ENCODE measurements at regions not wholly inside any gene's neighbourhood (a gene's known extent, or its start where the extent isn't known, plus 50 kb on each side); places are given as distances from the start of the nearest gene placed in this dataset.
"Not testable (repeated sequence)": the region's sequence is repeated elsewhere in the genome, so short reads cannot be mapped to it uniquely, and the experiment has no call there.

DNA sequence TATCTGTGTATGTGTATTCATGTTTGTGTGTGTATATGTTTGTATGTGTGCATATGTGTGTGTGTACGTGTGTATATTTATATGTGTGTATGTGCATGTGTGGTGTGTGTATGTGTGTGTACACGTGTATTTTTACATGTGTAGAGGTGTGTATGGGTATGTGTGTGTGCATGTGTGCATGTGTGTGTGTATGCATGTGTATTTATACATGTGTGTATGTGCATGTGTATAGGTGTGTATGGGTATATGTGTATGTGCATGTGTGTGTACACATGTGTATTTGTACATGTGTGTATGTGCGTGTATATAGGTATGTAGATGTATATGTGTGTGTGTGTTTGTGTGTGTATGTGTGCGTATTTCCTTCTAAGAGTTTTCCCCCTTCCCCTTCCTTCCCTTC lies 207.7 kb upstream of the ATP6AP2 start:
- no peak for DNase-seq

DNA sequence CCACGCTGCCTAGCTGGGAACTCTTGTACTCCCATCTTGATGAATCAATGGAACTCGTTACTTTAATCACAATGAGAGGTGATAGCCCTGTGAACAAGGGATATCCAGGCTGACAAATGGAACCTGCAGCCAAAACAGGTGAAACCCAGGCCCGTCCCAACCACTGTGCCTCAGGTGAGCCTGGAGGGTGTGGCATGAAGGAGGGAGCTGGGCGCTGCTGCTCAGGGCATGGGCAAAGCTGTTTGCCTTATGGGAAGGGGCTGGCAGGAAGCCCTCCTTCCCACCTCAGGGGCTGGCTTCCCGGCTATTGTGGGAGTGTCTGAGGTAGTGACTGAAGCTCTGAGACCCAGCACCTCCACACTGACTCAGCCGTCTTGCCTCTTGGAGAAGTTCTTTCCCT lies 209.4 kb upstream of the ATP6AP2 start:
- DNase-seq: no peak

DNA sequence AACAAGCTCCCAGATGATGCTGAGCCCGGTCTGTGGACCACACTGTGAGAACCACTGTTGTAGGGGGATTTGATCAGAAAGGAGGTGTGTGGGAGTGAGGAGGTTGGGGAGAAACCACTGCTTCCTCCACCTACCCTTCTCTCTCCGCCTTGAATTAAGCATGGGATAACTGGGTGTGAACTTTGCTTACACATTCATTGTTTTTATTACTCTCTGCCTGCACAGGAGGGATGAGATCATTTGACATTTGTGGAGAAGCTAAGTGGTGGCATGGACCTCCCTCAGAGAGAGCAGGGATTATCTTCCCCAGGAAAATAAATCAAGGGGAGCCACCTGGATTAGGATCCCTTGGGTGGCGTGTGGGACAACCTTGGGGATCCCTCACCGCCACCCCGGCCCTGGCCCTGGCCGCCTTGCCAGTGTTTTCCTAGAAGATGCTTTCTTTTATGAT lies 212.1 kb upstream of the ATP6AP2 start:
- DNase-seq: no peak

DNA sequence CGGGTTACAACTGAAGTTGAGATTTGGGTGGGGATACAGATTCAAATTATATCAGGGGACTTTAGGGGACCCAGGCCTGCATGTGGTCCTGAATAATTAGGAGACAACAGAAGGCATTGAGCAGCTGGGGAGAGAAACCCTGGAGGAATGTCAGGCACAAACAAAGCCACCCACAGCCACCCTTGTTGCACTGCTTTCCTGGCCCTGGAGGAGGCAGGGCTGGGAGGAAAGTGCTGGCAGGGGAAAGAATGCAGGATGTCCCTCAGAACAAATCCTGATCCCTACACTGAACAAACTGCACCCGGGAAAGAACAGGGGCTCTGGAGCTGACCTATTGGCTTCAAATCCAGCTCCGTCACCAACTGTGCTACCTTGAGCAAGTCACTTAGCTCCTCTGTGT lies 214.1 kb upstream of the ATP6AP2 start:
- no peak for DNase-seq

DNA sequence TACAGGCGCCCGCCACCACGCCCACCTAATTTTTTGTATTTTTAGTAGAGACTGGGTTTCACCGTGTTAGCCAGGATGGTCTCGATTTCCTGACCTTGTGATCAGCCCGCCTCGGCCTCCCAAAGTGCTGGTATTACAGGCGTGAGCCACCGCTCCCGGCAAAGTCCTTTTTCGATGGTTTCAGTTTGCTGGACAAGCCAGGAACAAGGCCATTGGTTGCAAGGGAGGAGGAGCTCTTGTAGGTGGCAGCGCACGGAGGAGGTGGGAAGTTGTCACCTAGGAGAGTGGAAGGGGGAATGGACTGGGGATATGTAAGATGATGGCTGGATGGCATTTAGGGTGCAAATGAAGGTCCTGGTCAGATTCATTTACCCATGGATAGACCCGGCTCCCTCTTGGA lies 218.5 kb upstream of the ATP6AP2 start:
- DNase-seq: not testable (repeated sequence)

DNA sequence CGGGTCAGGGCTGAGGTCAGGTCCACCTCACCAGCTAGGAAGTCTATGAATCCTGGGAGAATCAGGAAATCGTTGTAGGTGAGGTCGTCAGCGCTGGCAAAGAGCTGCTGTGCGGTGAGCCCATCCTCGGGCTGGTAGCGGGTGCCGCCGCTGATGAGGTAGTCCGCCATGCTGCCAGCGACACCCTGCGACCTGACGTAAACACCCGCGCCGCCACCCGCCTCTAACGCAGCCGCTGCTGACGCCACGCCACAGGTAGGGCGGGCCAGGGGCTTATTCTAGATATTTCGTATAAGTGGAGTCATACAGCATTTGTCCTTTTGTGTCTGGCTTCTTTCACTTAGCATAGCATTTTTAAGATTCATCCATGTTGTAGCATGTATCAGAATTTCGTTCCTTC lies 220.2 kb upstream of the ATP6AP2 start:
- DNase-seq: no peak

DNA sequence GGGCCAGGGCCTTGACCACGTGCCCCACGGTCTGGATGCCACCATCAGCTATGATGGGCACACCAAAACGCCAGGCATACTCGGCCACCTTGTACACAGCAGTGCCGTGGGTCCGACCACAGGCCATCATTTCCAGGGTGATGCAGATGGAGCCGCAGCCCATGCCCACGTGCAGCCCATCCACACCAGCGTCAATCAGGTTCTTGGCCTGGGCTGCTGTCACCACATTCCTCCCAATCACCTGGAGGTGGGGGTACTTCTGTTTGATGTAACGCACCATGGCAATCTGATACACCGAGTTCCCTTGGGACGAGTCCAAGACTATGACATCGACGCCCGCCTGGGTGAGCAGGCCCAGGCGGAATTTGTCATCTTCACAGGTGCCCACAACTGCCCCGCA lies 221.2 kb upstream of the ATP6AP2 start:
- no peak for DNase-seq

DNA sequence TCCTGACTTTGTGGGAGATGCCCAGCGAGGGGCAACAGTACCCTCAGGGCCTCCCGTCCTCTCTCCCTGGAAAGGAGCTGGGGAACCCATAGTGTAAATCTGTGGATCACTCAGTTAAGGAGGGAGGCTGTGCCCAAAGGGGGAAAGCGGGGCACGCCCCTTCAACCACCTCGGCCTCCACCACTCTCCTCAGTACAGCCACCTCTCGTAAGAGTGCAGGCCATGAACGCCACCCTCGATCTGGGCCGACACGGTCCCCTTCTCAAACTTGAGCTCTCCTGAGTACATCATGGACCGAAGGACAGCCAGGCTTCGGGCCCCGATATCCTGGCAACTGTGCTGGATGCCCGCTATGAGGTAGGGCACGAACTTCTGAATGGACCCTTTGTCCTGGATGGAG lies 221.8 kb upstream of the ATP6AP2 start:
- DNase-seq: no peak

DNA sequence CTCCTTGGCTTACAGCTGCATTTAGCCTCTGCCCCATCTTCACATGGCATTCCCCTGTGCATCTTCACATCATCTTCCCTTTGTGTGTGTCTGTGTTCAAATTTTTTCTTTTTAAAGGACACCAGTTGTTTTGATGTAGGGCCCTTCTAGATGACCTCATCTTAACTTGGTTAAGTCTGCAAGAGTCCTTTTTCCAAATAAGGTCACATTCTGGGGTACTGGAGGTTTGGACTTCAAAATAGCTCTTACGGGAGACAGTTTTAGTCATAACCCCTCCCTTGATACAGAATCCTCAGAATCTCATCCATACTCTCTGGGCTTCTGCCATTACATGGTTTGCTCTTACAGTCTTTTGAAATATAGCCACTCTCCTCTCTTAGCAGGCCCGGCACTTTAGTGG lies 231.5 kb upstream of the ATP6AP2 start:
- DNase-seq: no peak

DNA sequence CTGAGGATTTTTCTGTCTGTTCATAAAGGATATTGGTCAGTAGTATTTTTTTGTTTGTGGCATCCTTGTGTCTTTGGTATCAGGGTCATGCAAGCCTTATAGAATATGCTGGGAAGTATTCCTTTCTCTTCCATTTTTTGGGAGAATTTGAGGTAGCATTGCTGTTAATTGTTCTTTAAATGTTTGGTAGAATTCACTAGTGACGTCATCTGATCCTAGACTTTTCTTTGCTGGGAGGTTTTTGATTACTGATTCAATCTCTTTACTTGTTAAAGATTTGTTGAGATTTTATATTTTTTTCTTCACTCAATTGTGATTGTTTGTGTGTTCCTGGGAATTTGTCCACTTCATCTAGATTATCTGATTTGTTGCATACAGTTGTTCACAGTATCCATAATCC lies 234.4 kb upstream of the ATP6AP2 start:
- no peak for DNase-seq

DNA sequence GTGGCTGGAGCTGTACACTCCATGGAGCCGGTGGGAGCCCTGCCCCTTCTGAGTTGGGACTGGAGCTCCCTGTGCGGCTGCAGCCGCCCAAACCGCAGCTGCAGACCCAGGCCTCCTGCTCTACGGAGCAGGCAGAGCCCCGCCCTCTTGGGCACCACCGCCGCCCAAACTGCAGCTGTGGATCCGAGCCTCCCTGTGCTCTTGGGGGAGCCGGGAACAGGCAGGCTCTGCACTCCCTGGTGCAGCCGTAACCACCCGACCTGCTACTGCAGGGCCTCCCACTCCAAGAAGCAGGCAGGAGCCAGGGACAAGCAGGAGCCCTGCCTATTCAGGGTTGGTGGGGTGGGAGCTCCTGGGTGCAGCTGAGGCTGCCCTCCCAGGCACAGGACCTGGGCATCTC lies 237.5 kb upstream of the ATP6AP2 start:
- no peak for DNase-seq

DNA sequence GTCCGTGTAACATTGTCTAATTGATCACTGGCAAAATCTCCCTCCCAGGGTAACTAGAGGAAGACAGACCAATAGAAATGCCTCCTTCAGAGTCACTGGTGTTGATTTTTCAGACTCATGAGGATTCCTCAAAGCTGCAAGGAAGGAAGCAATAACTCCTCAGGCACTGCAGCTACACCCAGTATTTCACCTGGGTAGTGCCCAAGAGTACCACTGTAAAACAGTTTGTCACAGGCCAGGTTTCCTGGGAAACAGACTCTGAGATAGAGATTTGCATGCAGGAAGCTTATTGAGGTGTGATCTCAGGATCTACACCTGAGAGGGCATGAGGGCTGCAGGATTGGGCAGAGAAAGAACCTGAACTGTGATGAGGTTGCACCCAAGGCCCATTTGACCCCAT lies 240.7 kb upstream of the ATP6AP2 start:
- DNase-seq: no peak

DNA sequence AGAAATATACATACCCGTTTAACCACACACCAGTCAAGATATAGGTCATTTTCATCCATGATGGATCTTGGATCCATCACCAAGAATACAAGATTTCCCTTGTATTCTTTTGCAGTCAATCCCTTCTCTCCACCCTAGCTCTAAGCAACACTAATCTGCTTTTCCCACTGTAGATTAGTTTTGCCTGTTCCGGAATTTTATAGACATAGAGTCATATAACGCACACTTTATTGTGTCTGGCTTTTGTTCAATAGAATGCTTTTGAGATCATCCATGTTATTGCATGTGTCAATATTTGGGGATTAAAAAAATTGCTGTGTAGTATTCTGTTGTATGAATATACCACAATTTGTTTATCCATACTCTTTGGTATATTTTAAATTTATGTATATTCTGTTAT lies 235.6 kb upstream of the BCOR start:
- DNase-seq: no peak

DNA sequence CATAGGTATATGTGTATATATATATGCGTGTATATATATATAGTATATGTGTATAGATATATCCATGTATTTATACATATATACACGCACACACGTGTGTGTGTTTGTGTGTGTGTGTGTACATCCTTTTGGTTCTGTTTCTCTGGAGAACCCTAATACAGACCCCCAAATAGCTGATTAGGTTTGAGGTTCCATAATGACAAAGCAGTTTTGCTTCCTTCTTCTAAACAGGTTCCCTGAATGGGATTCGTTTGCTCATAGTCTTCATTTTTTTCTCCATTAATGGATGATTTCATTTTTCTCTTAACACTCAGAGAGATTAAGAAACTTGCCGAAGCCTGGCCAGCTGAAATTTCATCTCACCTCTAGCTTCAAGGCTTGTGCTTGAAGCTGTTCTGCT lies 234.0 kb upstream of the BCOR start:
- no peak for DNase-seq

DNA sequence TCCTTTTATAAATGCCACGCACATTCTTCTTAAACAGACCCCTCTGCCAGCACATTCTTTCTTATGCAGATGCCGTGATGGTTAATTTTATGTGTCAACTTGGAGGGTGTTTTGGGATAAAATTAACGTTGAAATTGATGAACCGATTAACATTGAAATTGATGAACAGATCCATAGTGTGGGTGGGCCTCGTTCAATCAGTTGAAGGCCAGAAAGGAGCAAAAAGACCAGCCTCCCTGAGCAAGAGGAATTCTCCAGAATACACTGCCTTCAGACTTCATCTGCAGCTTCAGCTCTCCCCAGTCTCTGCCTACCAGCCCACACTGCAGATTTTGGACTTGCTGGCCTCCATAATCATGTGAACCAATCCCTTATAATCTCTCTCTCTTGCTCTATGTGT lies 233.6 kb upstream of the BCOR start:
- no peak for DNase-seq

DNA sequence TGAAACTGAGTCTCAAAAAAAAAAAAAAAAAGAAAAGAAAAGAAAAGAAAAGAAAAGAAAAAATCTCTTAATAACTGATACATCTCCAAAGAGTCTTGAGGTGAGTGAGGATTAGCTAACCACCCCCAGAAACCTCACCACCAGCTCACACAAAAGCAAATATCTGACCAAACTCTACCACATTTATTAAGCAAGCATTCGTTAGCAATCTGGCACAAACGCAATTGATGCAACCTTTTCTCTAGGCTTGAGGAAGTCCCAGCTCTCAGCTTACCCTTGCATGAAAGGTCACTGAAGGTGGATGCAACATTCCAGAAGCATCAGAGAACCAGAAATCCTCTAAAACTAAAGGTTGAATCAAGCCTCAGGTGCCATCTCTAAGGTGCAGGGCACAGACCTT lies 231.9 kb upstream of the BCOR start:
- DNase-seq: no peak

DNA sequence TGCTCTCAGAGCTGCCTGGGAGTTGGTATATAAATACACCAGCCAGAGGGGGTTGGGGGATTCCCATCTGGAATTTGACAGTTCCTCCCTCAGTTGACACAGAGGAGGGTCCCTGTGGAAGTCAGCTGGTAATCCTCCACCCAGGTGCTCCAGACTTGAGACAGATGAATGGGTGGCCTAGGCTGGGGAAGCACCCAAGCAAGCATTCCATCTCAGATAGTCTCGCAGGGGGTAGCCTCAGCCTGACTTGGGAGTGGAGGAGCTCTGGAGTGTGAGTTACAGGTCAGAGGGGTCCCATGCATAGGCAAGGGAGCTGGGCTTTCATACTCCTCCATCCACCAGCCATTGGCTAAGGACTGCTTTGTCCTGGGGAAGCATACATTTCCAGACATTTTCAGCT lies 229.3 kb upstream of the BCOR start:
- DNase-seq: no peak

DNA sequence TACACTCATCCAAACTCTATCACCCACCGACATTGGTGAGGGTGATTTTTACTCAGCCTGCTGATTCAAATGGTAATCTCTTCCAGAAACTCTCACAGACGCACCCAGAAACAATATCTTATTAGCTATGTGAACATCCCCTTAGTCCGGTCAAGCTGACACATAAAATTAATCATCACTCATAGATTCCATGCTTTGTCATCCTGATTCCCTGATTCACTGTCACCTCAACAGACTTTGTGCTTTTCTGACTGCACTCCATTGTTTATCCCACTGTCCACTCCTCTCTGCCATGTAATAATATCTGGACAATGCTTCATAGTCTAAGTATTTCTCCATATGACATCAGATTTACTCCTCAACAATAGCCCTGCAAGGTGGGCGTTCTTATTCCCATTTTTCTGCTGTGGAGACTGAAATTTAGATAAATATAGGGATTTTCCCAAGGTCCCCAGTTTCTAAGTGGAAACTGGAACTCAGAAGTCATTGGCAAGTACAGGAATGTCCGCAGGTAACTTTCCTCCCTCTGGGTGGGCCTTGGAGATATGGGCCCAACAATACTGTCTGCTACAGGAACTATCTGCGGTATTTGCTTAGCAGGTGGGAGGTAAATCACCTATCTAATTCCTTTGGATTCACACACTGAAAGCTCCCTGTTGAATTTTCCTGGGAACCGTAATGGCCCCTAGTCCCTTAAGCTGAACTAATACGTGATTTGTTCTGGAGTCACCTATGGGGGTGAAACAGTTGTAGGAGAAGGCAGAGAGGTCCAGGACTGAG lies 228.6 kb upstream of the BCOR start:
- no peak for DNase-seq

DNA sequence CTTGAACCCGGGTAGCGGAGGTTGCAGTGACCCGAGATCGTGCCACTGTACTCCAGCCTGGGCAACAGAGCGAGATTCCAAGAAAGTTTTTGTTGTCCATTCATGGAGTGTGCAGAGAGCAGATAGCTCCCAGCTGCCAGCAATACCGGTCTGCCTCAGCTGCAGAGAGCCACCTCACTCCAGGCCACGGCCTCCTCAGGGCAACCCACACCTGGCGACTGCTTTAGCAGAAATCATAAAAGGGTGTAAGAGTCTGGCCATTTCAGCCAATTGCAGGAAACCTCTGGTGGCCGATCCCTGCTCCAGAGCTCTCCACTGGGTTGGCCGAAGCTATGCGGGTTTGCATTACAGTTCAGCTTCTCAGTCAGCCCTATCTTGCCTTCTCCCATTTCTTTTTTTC lies 227.4 kb upstream of the BCOR start:
- no peak for DNase-seq

DNA sequence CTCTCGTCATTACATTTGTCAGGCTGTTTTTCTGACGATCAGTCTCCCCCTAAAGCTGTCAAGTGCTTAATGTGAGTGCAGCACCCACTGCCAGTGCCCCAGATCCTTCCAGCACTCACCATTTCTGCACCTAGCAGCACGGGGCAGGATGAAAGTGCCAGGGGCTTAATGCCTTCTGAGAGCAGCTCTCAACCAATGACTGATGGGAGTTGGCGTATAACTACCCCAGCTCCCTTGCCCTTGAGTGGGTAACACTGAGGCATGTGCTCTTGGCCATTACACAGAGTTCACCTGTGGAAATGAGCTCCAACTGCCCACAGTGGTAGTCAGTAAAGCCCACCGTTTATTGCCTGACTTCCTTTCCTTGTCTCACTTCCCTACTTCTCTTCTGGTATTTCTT lies 226.2 kb upstream of the BCOR start:
- no peak for DNase-seq

DNA sequence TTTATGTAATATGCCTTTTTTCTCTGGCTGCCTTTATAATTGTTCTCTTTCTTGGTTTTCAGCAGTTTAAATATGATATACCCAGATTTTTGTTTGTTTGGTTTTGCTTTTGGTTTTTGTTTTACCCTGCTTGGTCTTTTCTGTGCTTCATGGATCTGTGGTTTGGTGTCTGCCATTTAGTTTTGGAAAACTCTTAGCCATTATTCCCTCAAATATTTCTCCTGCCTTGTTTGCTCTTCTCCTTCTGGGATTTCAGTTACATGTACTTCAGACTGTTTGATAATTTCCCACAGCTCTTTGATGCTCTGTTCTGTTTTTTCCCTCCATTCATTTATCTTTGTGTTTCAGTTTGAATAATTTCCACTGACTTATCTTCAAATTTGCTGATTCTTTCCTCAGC lies 223.1 kb upstream of the BCOR start:
- DNase-seq: no peak

DNA sequence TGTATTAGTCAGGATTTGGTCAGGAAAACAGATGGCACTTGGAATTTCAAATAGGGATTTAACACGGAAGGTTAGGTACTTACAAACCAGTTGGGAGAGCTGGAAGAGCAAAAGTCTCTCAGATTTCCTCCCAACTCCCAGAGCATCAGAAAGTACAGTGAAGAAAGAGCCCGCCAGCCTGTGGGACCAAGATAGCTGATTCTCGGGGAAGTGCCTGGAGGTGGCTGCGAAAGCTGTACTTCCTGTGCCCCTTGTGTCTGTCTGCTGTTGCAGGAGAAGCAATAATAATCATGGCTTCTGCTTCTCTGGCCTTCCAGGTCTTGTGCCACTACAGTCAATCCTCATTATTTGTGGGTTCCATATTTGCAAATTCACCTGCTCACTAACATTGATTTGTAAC lies 221.0 kb upstream of the BCOR start:
- no peak for DNase-seq

DNA sequence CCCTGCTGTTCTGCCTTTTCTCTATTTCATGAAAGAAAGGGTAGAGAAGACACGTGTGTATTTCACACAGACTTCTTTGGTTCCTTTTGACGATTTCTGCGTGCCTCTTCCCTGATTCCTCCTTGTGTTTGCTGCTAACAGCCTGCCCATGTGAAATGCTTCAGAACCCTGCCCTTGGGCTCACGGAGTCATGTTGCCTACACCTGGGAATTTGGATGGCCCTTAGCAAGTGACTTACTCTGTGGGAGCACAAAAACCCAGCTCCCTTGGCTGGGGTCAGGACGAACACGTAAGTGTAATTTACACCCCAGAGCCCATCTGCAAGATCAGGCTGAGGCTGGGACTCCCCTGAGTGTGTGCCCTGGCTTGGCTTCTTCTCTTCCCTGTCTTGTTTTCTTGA lies 220.3 kb upstream of the BCOR start:
- DNase-seq: no peak

DNA sequence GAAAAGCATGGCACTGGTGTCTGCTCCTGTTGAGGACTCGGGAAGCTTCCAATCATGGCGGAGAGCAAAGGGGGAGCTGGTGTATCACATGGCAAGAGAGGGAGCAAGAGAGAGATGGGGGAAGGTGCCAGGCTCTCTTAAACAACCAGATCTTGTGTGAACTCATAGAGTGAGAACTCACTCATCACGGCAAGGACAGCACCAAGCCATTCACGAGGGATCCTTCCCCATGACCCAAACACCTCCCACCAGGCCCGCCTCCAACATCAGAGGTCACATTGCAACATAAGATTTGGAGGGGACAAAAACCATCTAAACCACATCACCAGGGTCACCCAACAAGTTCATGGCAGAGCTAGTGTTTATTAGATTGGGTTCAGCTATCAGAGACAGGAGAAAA lies 218.7 kb upstream of the BCOR start:
- no peak for DNase-seq

DNA sequence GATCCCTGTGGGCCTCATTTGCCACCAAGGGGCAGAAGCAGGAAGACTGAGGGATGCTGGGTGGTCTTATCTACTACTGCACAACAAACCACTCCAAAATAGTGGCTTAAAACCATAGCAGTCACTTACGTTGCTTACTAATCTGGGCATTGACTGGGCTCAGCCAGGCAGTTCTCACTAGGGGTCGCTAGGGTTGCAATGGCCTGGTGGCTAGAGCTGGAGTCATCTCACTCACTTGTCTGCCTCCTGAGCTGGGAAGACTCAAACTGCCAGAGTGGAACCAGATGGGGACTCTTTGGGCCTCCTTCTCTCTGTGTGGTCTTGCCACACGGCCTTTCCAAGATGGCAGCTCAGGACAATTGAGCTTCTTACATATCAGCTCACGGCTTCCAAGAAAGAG lies 216.3 kb upstream of the BCOR start:
- DNase-seq: no peak
